ENCODE measurements at regions not wholly inside any gene's neighbourhood (a gene's known extent, or its start where the extent isn't known, plus 50 kb on each side); places are given as distances from the start of the nearest gene placed in this dataset.

DNA sequence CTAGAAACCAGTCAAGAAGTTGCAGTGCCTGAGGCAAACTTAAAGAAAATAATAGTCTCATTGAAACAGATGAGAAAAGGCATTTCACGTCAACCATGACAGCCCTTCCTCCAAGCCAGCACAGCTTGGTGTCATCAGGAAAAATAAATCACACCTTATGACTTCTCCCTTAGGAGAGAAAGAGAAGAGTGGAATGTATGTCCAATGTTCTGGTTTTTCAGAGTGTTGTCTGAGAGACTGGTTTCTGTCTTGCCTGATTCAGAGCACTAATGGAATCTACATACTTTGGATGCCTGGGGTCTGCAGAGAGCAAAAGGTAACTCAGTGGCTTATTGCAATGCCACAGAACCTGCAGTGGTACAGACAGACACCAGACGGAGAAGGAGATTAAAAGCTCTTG is 105.5 kb upstream of the PDE4D start:
- no peaks in the 10 kb centered on the region for H3K4me1 ChIP-seq
- DNase-seq (ENCODE audit: low spot score in 2 of 2) = no peak
- no peaks in the 10 kb centered on the region for H3K36me3 ChIP-seq
- WGBS = 52% methylated on average over 2 of the region's 2 CpGs
- TF ChIP-seq POLR2AphosphoS5 (IDR thresholded peaks at IDR 0.05) = no peak
- no peak for TF ChIP-seq EP300 (IDR thresholded peaks at IDR 0.05)
- TF ChIP-seq, protein P1, sequence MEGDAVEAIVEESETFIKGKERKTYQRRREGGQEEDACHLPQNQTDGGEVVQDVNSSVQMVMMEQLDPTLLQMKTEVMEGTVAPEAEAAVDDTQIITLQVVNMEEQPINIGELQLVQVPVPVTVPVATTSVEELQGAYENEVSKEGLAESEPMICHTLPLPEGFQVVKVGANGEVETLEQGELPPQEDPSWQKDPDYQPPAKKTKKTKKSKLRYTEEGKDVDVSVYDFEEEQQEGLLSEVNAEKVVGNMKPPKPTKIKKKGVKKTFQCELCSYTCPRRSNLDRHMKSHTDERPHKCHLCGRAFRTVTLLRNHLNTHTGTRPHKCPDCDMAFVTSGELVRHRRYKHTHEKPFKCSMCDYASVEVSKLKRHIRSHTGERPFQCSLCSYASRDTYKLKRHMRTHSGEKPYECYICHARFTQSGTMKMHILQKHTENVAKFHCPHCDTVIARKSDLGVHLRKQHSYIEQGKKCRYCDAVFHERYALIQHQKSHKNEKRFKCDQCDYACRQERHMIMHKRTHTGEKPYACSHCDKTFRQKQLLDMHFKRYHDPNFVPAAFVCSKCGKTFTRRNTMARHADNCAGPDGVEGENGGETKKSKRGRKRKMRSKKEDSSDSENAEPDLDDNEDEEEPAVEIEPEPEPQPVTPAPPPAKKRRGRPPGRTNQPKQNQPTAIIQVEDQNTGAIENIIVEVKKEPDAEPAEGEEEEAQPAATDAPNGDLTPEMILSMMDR (IDR thresholded peaks at IDR 0.05) = no peak
- TF ChIP-seq POLR2A (IDR thresholded peaks at IDR 0.05) = no peak
- H3K9me3 ChIP-seq = no peaks in the 10 kb centered on the region
- no peak overlapping the region for H3K4me3 ChIP-seq
- no peak overlapping the region for H3K27ac ChIP-seq
- H3K27me3 ChIP-seq = no peaks in the 10 kb centered on the region

GRCh38 chr5:59992206-59992605 is 98.7 kb upstream of the PDE4D start:
- DNase-seq (ENCODE audit: low spot score in 2 of 2) = no peak
- Histone ChIP-seq H3K36me3 (no peaks in the 10 kb centered on the region), H3K27me3 (no peaks in the 10 kb centered on the region), H3K4me3 (no peak overlapping the region), H3K4me1 (no peaks in the 10 kb centered on the region), H3K27ac (no peak overlapping the region), H3K9me3 (no peaks in the 10 kb centered on the region)
- TF ChIP-seq POLR2AphosphoS5 (IDR thresholded peaks at IDR 0.05) (no peak), POLR2A (IDR thresholded peaks at IDR 0.05) (no peak), EP300 (IDR thresholded peaks at IDR 0.05) (no peak)
- TF ChIP-seq, protein P1 (IDR thresholded peaks at IDR 0.05) = no peak
- WGBS = 80% methylated on average over 3 of the region's 3 CpGs

DNA sequence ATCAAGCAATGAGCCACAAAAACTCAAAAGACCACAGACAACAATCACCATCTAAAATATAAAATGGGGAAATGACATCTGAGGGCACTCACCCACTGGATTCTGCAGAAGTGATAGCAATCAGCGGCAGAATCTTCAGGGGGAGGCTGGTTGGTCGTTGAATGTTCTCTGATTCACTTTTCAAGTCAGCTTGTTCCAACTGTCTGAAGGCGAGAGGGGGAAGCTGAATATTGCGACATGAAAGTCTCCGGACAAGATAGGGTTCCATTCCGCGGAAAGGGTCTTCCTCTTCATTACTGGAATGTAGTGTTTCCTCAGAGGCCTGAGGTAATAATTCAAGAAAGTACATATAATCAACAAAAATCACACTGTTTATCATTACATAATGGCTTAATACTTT is 94.9 kb upstream of the PDE4D start:
- no peak for DNase-seq (ENCODE audit: low spot score in 2 of 2)
- Histone ChIP-seq H3K27ac (no peak overlapping the region), H3K9me3 (no peaks in the 10 kb centered on the region), H3K4me1 (no peaks in the 10 kb centered on the region), H3K27me3 (no peaks in the 10 kb centered on the region), H3K4me3 (no peak overlapping the region), H3K36me3 (no peaks in the 10 kb centered on the region)
- TF ChIP-seq EP300 (IDR thresholded peaks at IDR 0.05) (no peak), POLR2AphosphoS5 (IDR thresholded peaks at IDR 0.05) (no peak), POLR2A (IDR thresholded peaks at IDR 0.05) (no peak)
- TF ChIP-seq, protein P1 (IDR thresholded peaks at IDR 0.05) = no peak
- WGBS = 93% methylated on average over 7 of the region's 7 CpGs

GRCh38 chr5:59976342-59976741 is 82.8 kb upstream of the PDE4D start:
- H3K4me3 ChIP-seq = no peak overlapping the region
- H3K27ac ChIP-seq = no peak overlapping the region
- H3K36me3 ChIP-seq = no peaks in the 10 kb centered on the region
- H3K27me3 ChIP-seq = no peaks in the 10 kb centered on the region
- 74% methylated on average over 1 of the region's 1 CpG for WGBS
- no peaks in the 10 kb centered on the region for H3K4me1 ChIP-seq
- TF ChIP-seq, protein P1 (IDR thresholded peaks at IDR 0.05) = no peak
- TF ChIP-seq POLR2A (IDR thresholded peaks at IDR 0.05) (no peak), EP300 (IDR thresholded peaks at IDR 0.05) (no peak), POLR2AphosphoS5 (IDR thresholded peaks at IDR 0.05) (no peak)
- no peaks in the 10 kb centered on the region for H3K9me3 ChIP-seq
- DNase-seq (ENCODE audit: low spot score in 2 of 2) = no peak

GRCh38 chr5:59972043-59972442 is 78.5 kb upstream of the PDE4D start:
- no peaks in the 10 kb centered on the region for H3K9me3 ChIP-seq
- no peak overlapping the region for H3K4me3 ChIP-seq
- 93% methylated on average over 1 of the region's 1 CpG for WGBS
- no peaks in the 10 kb centered on the region for H3K27me3 ChIP-seq
- H3K27ac ChIP-seq = no peak overlapping the region
- TF ChIP-seq EP300 (IDR thresholded peaks at IDR 0.05) (no peak), POLR2AphosphoS5 (IDR thresholded peaks at IDR 0.05) (no peak), POLR2A (IDR thresholded peaks at IDR 0.05) (no peak)
- TF ChIP-seq, protein P1 (IDR thresholded peaks at IDR 0.05) = no peak
- no peaks in the 10 kb centered on the region for H3K36me3 ChIP-seq
- no peak for DNase-seq (ENCODE audit: low spot score in 2 of 2)
- no peaks in the 10 kb centered on the region for H3K4me1 ChIP-seq

Data from suprapubic skin (tissue), 4 donors.